ENCODE measurements at regions not wholly inside any gene's neighbourhood (a gene's known extent, or its start where the extent isn't known, plus 50 kb on each side); places are given as distances from the start of the nearest gene placed in this dataset.
"Not testable (repeated sequence)": the region's sequence is repeated elsewhere in the genome, so short reads cannot be mapped to it uniquely, and the experiment has no call there.

DNA sequence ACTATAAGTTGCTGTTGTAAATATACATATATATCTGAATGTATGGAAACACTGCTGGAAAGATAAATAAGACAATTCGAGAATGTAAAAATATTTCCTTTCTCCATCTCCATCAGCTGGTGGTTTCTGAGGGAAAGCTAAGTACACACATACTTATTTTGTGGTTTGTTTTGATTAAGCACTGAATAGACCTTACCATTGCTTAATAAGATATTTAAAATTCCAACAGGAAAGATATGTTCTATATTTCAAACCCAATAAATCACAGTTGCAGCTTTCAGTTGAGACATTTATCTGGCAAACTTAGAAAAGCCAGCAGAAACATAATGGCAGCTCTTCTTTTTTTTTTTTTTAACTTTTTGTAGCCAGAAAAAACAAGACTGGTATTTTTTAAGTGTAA is 160.4 kb downstream of the VGLL3 start (continued):
- TF ChIP-seq, protein P1, sequence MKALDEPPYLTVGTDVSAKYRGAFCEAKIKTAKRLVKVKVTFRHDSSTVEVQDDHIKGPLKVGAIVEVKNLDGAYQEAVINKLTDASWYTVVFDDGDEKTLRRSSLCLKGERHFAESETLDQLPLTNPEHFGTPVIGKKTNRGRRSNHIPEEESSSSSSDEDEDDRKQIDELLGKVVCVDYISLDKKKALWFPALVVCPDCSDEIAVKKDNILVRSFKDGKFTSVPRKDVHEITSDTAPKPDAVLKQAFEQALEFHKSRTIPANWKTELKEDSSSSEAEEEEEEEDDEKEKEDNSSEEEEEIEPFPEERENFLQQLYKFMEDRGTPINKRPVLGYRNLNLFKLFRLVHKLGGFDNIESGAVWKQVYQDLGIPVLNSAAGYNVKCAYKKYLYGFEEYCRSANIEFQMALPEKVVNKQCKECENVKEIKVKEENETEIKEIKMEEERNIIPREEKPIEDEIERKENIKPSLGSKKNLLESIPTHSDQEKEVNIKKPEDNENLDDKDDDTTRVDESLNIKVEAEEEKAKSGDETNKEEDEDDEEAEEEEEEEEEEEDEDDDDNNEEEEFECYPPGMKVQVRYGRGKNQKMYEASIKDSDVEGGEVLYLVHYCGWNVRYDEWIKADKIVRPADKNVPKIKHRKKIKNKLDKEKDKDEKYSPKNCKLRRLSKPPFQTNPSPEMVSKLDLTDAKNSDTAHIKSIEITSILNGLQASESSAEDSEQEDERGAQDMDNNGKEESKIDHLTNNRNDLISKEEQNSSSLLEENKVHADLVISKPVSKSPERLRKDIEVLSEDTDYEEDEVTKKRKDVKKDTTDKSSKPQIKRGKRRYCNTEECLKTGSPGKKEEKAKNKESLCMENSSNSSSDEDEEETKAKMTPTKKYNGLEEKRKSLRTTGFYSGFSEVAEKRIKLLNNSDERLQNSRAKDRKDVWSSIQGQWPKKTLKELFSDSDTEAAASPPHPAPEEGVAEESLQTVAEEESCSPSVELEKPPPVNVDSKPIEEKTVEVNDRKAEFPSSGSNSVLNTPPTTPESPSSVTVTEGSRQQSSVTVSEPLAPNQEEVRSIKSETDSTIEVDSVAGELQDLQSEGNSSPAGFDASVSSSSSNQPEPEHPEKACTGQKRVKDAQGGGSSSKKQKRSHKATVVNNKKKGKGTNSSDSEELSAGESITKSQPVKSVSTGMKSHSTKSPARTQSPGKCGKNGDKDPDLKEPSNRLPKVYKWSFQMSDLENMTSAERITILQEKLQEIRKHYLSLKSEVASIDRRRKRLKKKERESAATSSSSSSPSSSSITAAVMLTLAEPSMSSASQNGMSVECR (CRISPR knock-in tag; IDR thresholded peaks at IDR 0.05; ENCODE audit: borderline replicate concordance): no peak
- TF ChIP-seq, protein P2, sequence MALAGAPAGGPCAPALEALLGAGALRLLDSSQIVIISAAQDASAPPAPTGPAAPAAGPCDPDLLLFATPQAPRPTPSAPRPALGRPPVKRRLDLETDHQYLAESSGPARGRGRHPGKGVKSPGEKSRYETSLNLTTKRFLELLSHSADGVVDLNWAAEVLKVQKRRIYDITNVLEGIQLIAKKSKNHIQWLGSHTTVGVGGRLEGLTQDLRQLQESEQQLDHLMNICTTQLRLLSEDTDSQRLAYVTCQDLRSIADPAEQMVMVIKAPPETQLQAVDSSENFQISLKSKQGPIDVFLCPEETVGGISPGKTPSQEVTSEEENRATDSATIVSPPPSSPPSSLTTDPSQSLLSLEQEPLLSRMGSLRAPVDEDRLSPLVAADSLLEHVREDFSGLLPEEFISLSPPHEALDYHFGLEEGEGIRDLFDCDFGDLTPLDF (CRISPR knock-in tag; IDR thresholded peaks at IDR 0.05): no peak
- TF ChIP-seq ZNF671 (CRISPR knock-in tag; IDR thresholded peaks at IDR 0.05): no peak
- no peak for TF ChIP-seq TCF7 (CRISPR knock-in tag; IDR thresholded peaks at IDR 0.05; ENCODE audit: low read depth)
- TF ChIP-seq, protein P3, sequence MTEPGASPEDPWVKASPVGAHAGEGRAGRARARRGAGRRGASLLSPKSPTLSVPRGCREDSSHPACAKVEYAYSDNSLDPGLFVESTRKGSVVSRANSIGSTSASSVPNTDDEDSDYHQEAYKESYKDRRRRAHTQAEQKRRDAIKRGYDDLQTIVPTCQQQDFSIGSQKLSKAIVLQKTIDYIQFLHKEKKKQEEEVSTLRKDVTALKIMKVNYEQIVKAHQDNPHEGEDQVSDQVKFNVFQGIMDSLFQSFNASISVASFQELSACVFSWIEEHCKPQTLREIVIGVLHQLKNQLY (CRISPR knock-in tag; IDR thresholded peaks at IDR 0.05): no peak
- no peak for TF ChIP-seq ZNF423 (CRISPR knock-in tag; IDR thresholded peaks at IDR 0.05)
- no peak for TF ChIP-seq NR2C2 (CRISPR knock-in tag; IDR thresholded peaks at IDR 0.05)

DNA sequence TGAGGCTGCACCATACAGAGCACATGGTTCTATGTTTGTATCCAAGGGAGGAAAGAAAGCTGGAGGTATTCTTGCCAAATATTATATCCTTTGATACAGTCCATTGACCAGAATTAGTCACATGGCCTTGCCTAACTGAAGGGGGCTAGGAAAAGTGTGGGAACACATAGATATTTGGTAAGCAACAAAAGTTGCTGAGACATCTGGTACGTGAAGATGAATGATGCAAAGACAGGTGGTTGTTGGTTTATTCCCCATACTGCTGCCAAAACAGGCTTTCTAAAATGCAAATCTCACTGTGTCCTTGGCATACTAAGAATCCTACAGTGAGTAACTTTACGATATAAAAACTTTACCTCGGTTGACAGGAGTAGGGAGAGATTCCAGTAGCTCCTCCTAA is 162.2 kb downstream of the VGLL3 start:
- Mint-ChIP-seq H3K27me3 (ENCODE audit: low read depth) (no peaks in the 10 kb centered on the region; the same call in 1 of the 2 replicates), H3K9me3 (peaks cover 16% of the 10 kb centered on the region), H3K27ac (no peak overlapping the region), H3K36me3 (no peaks in the 10 kb centered on the region), H3K4me1 (peaks cover 15% of the 10 kb centered on the region), H3K4me3 (no peak overlapping the region)
- ChIA-PET CTCF (no interaction called here), POLR2A (no interaction called here)
- DNase-seq (ENCODE audit: low spot score): no peak
- no peak for ATAC-seq
- no peak for TF ChIP-seq ZNF423 (CRISPR knock-in tag; IDR thresholded peaks at IDR 0.05)
- TF ChIP-seq, protein P4, sequence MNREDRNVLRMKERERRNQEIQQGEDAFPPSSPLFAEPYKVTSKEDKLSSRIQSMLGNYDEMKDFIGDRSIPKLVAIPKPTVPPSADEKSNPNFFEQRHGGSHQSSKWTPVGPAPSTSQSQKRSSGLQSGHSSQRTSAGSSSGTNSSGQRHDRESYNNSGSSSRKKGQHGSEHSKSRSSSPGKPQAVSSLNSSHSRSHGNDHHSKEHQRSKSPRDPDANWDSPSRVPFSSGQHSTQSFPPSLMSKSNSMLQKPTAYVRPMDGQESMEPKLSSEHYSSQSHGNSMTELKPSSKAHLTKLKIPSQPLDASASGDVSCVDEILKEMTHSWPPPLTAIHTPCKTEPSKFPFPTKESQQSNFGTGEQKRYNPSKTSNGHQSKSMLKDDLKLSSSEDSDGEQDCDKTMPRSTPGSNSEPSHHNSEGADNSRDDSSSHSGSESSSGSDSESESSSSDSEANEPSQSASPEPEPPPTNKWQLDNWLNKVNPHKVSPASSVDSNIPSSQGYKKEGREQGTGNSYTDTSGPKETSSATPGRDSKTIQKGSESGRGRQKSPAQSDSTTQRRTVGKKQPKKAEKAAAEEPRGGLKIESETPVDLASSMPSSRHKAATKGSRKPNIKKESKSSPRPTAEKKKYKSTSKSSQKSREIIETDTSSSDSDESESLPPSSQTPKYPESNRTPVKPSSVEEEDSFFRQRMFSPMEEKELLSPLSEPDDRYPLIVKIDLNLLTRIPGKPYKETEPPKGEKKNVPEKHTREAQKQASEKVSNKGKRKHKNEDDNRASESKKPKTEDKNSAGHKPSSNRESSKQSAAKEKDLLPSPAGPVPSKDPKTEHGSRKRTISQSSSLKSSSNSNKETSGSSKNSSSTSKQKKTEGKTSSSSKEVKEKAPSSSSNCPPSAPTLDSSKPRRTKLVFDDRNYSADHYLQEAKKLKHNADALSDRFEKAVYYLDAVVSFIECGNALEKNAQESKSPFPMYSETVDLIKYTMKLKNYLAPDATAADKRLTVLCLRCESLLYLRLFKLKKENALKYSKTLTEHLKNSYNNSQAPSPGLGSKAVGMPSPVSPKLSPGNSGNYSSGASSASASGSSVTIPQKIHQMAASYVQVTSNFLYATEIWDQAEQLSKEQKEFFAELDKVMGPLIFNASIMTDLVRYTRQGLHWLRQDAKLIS (CRISPR knock-in tag; IDR thresholded peaks at IDR 0.05; ENCODE audit: borderline replicate concordance): no peak

DNA sequence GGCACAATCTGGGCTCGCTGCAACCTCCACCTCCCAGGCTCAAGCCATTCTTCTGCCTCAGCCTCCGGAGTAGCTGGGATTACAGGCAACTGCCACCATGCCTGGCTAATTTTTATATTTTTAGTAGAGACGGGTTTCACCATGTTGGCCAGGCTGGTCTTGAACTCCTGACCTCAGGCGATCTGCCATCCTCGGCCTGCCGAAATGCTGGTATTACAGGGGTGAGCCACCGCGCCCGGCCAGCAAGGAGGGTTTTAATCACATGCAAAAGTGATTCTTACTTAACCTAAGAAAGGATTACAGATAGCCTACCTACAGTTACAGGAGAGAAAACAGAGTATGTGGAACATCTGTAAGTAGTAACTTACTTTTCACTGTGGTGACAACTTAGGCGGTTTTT is 163.4 kb downstream of the VGLL3 start:
- POLR2A ChIA-PET; H3K4me3 Mint-ChIP-seq; H3K27ac Mint-ChIP-seq; H3K27me3 Mint-ChIP-seq (ENCODE audit: low read depth); ATAC-seq; DNase-seq (ENCODE audit: low spot score); H3K36me3 Mint-ChIP-seq: not testable (repeated sequence)
- H3K9me3 Mint-ChIP-seq: peaks cover 20% of the 10 kb centered on the region
- peaks cover 15% of the 10 kb centered on the region for H3K4me1 Mint-ChIP-seq
- CTCF ChIA-PET: interaction anchor here (1.1 kb wide), 1 partner anchor 140 kb away, joined by 3 read pairs; no protein-coding TSS in a partner anchor

DNA sequence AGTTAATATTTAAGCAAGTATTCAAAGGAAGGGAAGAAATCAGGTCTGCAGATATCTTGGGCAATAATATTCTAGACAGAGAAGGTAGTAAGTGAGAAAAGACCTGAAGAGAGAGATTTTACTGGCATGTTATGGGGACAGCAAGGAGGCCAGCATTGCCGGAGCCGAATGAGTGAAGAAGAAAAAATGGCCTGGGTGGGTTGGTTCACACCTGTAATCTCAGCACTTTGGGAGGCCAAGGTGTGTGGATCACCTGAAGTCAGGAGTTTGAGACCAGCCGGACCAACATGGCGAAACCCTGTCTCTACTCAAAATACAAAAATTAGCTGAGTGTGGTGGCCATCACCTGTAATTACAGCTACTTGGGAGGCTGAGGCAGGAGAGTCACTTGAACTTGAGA is 164.7 kb downstream of the VGLL3 start:
- no peak overlapping the region for H3K27ac Mint-ChIP-seq
- peaks cover 32% of the 10 kb centered on the region for H3K9me3 Mint-ChIP-seq
- no peaks in the 10 kb centered on the region; the same call in 1 of the 2 replicates for H3K27me3 Mint-ChIP-seq (ENCODE audit: low read depth)
- peaks cover 15% of the 10 kb centered on the region for H3K4me1 Mint-ChIP-seq
- peaks cover 14% of the 10 kb centered on the region for H3K36me3 Mint-ChIP-seq
- CTCF ChIA-PET: interaction anchor here (1.3 kb wide), 1 partner anchor 11 kb away, joined by 3 read pairs; no protein-coding TSS in a partner anchor
- ATAC-seq (no peak), DNase-seq (ENCODE audit: low spot score) (no peak)
- POLR2A ChIA-PET: no interaction called here
- no peak overlapping the region for H3K4me3 Mint-ChIP-seq
- TF ChIP-seq ZNF396 (CRISPR knock-in tag; IDR thresholded peaks at IDR 0.05; ENCODE audit: borderline replicate concordance) (no peak), TEAD1 (CRISPR knock-in tag; IDR thresholded peaks at IDR 0.05) (no peak), TEAD4 (CRISPR knock-in tag; IDR thresholded peaks at IDR 0.05) (no peak), NR3C1 (CRISPR knock-in tag; conservative IDR thresholded peaks at IDR 0.05; ENCODE audit: low read depth) (no peak), SMAD3 (CRISPR knock-in tag; IDR thresholded peaks at IDR 0.05; ENCODE audit: borderline replicate concordance) (no peak), GABPB1 (CRISPR knock-in tag; IDR thresholded peaks at IDR 0.05) (no peak), ZNF416 (CRISPR knock-in tag; IDR thresholded peaks at IDR 0.05) (no peak), GRHL2 (CRISPR knock-in tag; IDR thresholded peaks at IDR 0.05; ENCODE audit: insufficient replicate concordance, severe bottlenecking) (no peak)
- TF ChIP-seq, protein P5, sequence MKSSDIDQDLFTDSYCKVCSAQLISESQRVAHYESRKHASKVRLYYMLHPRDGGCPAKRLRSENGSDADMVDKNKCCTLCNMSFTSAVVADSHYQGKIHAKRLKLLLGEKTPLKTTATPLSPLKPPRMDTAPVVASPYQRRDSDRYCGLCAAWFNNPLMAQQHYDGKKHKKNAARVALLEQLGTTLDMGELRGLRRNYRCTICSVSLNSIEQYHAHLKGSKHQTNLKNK (CRISPR knock-in tag; IDR thresholded peaks at IDR 0.05): no peak
- TF ChIP-seq, protein P6, sequence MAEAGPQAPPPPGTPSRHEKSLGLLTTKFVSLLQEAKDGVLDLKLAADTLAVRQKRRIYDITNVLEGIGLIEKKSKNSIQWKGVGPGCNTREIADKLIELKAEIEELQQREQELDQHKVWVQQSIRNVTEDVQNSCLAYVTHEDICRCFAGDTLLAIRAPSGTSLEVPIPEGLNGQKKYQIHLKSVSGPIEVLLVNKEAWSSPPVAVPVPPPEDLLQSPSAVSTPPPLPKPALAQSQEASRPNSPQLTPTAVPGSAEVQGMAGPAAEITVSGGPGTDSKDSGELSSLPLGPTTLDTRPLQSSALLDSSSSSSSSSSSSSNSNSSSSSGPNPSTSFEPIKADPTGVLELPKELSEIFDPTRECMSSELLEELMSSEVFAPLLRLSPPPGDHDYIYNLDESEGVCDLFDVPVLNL (CRISPR knock-in tag; IDR thresholded peaks at IDR 0.05; ENCODE audit: borderline replicate concordance, low read depth): no peak

Data from WTC11 (cell line).